H1 (cell line): ENCODE measurements at regions not wholly inside any gene's neighbourhood (a gene's known extent, or its start where the extent isn't known, plus 50 kb on each side); places are given as distances from the start of the nearest gene placed in this dataset.

Experiments
- CTCF ChIA-PET: fragments of 300-600 bp; sonication (Branson Sonifier 250); formaldehyde crosslinking; loops from one replicate; lab custom pipeline; 2021; ENCODE audit not compliant: partially characterized antibody; lab: Charles Lee
- POLR2A ChIA-PET: fragments of 300-600 bp; sonication (Branson Sonifier 250); formaldehyde crosslinking; loops from one replicate; lab custom pipeline; 2021; ENCODE audit warnings: inconsistent platforms; ENCODE audit not compliant: partially characterized antibody; lab: Charles Lee
- DNase-seq, 2 experiments: peaks; one replicate each; pipeline versions ENCODE4 v3.0.0 to v3.0.0-alpha.2; 2010 to 2022; ENCODE audit warnings: low spot score in 2 of 2, low read depth in 1 of 2, mixed read lengths in 1 of 2
- FAIRE-seq: peaks from 2 replicates; lab custom pipeline; 2011; peaks lifted over from hg19 to GRCh38; lab: Jason Lieb, UNC
- H2AFZ ChIP-seq: 2 replicates; pipeline ENCODE4 v1.8.1; 2012; ENCODE audit warnings: low read length, inconsistent platforms
- H2AK5ac ChIP-seq: 2 replicates; pipeline ENCODE4 v1.6.1; 2013; ENCODE audit warnings: low read depth, low read length
- H2BK120ac ChIP-seq: replicated peaks from 2 replicates; pipeline ENCODE3; 2013; ENCODE audit warnings: low read depth, low read length, inconsistent platforms
- H2BK12ac ChIP-seq: 2 replicates; pipeline ENCODE4 v1.6.1; 2013; ENCODE audit warnings: low read depth, low read length
- H2BK15ac ChIP-seq: 2 replicates; pipeline ENCODE4 v1.6.1; 2013; ENCODE audit warnings: low read length
- H2BK20ac ChIP-seq: 2 replicates; pipeline ENCODE4 v1.6.1; 2013; ENCODE audit warnings: low read length
- H2BK5ac ChIP-seq: 2 replicates; pipeline ENCODE4 v1.6.1; 2013; ENCODE audit warnings: low read depth, low read length
- H3K14ac ChIP-seq: 2 replicates; pipeline ENCODE4 v1.6.1; 2013; ENCODE audit warnings: inconsistent platforms; ENCODE audit not compliant: insufficient read length
- H3K18ac ChIP-seq: 2 replicates; pipeline ENCODE4 v1.6.1; 2013; ENCODE audit warnings: low read length; ENCODE audit errors: extremely low read depth
- H3K23ac ChIP-seq: 2 replicates; pipeline ENCODE4 v1.6.1; 2013; ENCODE audit warnings: inconsistent platforms; ENCODE audit not compliant: insufficient read length
- H3K23me2 ChIP-seq: 2 replicates; pipeline ENCODE4 v1.6.1; 2013; ENCODE audit warnings: low read depth, low read length
- H3K27ac ChIP-seq: 2 replicates; pipeline ENCODE4 v1.6.1; 2011; ENCODE audit warnings: low read depth, low read length, inconsistent platforms
- H3K27me3 ChIP-seq, 4 experiments: replicated peaks in 1 of 4; 1 replicate in 1 of 4; 2 replicates in 3 of 4; pipeline versions ENCODE4 v1.6.1 to v1.8.1; 2011 to 2013; ENCODE audit warnings: low read length in 3 of 4, mild to moderate bottlenecking in 3 of 4, inconsistent platforms in 2 of 4, mixed read lengths in 2 of 4, moderate library complexity in 1 of 4; ENCODE audit not compliant: control insufficient read depth in 3 of 4, insufficient read depth in 3 of 4; ENCODE audit errors: extremely low read depth in 1 of 4
- H3K36me3 ChIP-seq, 4 experiments: 2 replicates each; pipeline versions ENCODE4 v1.6.1 to v1.8.1; 2011 to 2013; ENCODE audit warnings: mild to moderate bottlenecking in 4 of 4, low read length in 3 of 4, moderate library complexity in 2 of 4, control low read depth in 1 of 4, inconsistent platforms in 1 of 4; ENCODE audit not compliant: insufficient read depth in 4 of 4, control insufficient read depth in 2 of 4
- H3K4ac ChIP-seq: replicated peaks from 2 replicates; pipeline ENCODE3; 2013; ENCODE audit warnings: low read length, low read depth, mixed read lengths, inconsistent platforms; ENCODE audit not compliant: insufficient read length
- H3K4me1 ChIP-seq, 4 experiments: replicated peaks in 1 of 4; 1 replicate in 1 of 4; 2 replicates in 3 of 4; pipeline versions ENCODE4 v1.6.1 to v1.8.1; 2011 to 2013; ENCODE audit warnings: low read length in 3 of 4, inconsistent platforms in 2 of 4, mixed read lengths in 1 of 4; ENCODE audit not compliant: insufficient read depth in 4 of 4, control insufficient read depth in 3 of 4
- H3K4me2 ChIP-seq, 2 experiments: 2 replicates each; pipeline versions ENCODE4 v1.6.1 to v1.8.1; 2011 to 2013; ENCODE audit warnings: low read depth in 2 of 2, low read length in 2 of 2, control low read depth in 1 of 2, inconsistent platforms in 1 of 2, mild to moderate bottlenecking in 1 of 2; ENCODE audit not compliant: insufficient read depth in 1 of 2
- H3K4me3 ChIP-seq, 4 experiments: fragments of 200-600, 300-600 bp in 1 of 4; sonication (generic), shearing (Covaris generic), sonication (Bioruptor Twin) in 1 of 4; 2 replicates each; pipeline versions ENCODE4 v1.5.1 to v1.8.1; 2011 to 2016; ENCODE audit warnings: low read length in 4 of 4, low read depth in 3 of 4, control low read depth in 2 of 4, inconsistent platforms in 2 of 4, mild to moderate bottlenecking in 2 of 4, mixed read lengths in 1 of 4, moderate library complexity in 1 of 4; ENCODE audit not compliant: insufficient read depth in 2 of 4; ENCODE audit errors: extremely low read depth in 1 of 4
- H3K56ac ChIP-seq: replicated peaks from 2 replicates; pipeline ENCODE3; 2013; ENCODE audit warnings: low read depth, mild to moderate bottlenecking, mixed read lengths, low read length, inconsistent platforms; ENCODE audit not compliant: insufficient read length
- H3K79me1 ChIP-seq: 2 replicates; pipeline ENCODE4 v1.6.1; 2013; ENCODE audit warnings: low read depth, low read length, control low read depth
- H3K79me2 ChIP-seq, 2 experiments: 2 replicates each; pipeline versions ENCODE4 v1.6.1 to v1.8.1; 2012 to 2013; ENCODE audit warnings: low read length in 2 of 2, mild to moderate bottlenecking in 2 of 2, inconsistent platforms in 1 of 2; ENCODE audit not compliant: insufficient read depth in 2 of 2, control insufficient read depth in 1 of 2
- H3K9ac ChIP-seq, 4 experiments: replicated peaks in 1 of 4; 1 replicate in 1 of 4; 2 replicates in 3 of 4; pipeline versions ENCODE4 v1.6.1 to v1.8.1; 2011 to 2013; ENCODE audit warnings: low read depth in 3 of 4, low read length in 3 of 4, control low read depth in 2 of 4, mild to moderate bottlenecking in 2 of 4, moderate library complexity in 2 of 4, inconsistent platforms in 1 of 4; ENCODE audit errors: extremely low read depth in 1 of 4
- H3K9me3 ChIP-seq, 2 experiments: 2 replicates each; pipeline versions ENCODE4 v1.6.1 to v1.8.1; 2012 to 2013; ENCODE audit warnings: mild to moderate bottlenecking in 2 of 2, moderate library complexity in 2 of 2, control low read depth in 1 of 2, inconsistent platforms in 1 of 2, low read depth in 1 of 2, low read length in 1 of 2, mixed read lengths in 1 of 2; ENCODE audit not compliant: insufficient read depth in 2 of 2
- H4K20me1 ChIP-seq, 2 experiments: replicated peaks in 1 of 2; 2 replicates each; pipeline versions ENCODE3 to v1.8.1; 2011 to 2013; ENCODE audit warnings: inconsistent platforms in 2 of 2, low read length in 2 of 2, mild to moderate bottlenecking in 1 of 2; ENCODE audit not compliant: insufficient read depth in 2 of 2, control insufficient read depth in 1 of 2
- H4K5ac ChIP-seq: 2 replicates; pipeline ENCODE4 v1.6.1; 2013; ENCODE audit warnings: low read length, low read depth, mixed read lengths, inconsistent platforms; ENCODE audit not compliant: insufficient read length
- H4K8ac ChIP-seq: 2 replicates; pipeline ENCODE4 v1.8.0; 2013; ENCODE audit warnings: mild to moderate bottlenecking, moderate library complexity, low read length, inconsistent platforms; ENCODE audit not compliant: insufficient read depth; ENCODE audit errors: extremely low read depth
- H4K91ac ChIP-seq: replicated peaks from 2 replicates; pipeline ENCODE3; 2013; ENCODE audit warnings: low read length, mixed read lengths, inconsistent platforms; ENCODE audit not compliant: insufficient read length
- CBX8 ChIP-seq: fragments of 300-800, 300-1000 bp; sonication (generic); IDR thresholded peaks from 2 replicates; pipeline ENCODE4 v1.7.1; 2016; ENCODE audit warnings: low read depth, low read length, borderline replicate concordance
- CTCF ChIP-seq, 3 experiments: IDR thresholded peaks; 1 replicate in 2 of 3; 2 replicates in 1 of 3; pipeline versions ENCODE4 v1.5.1 to v1.6.1; 2011; ENCODE audit warnings: low read length in 3 of 3, mild to moderate bottlenecking in 3 of 3, inconsistent platforms in 2 of 3, low read depth in 1 of 3, moderate library complexity in 1 of 3; ENCODE audit not compliant: insufficient read depth in 1 of 3; ENCODE audit errors: control extremely low read depth in 1 of 3
- NRF1 ChIP-seq: IDR thresholded peaks from 2 replicates; pipeline ENCODE4 v1.6.1; 2011; ENCODE audit warnings: mild to moderate bottlenecking, low read depth, low read length, improper control_type of control experiment
- PHF8 ChIP-seq: fragments of 200-600 bp; sonication (generic); conservative IDR thresholded peaks from 2 replicates; pipeline ENCODE4 v1.7.1; 2012; ENCODE audit warnings: low read depth, mild to moderate bottlenecking, inconsistent platforms, low read length, moderate library complexity
- RAD21 ChIP-seq, 2 experiments: IDR thresholded peaks in 1 of 2; conservative IDR thresholded peaks in 1 of 2; 2 replicates each; pipeline ENCODE4 v1.6.1; 2011; ENCODE audit warnings: low read depth in 2 of 2, low read length in 2 of 2, improper control_type of control experiment in 1 of 2, inconsistent platforms in 1 of 2, mild to moderate bottlenecking in 1 of 2, moderate library complexity in 1 of 2
- TBP ChIP-seq: IDR thresholded peaks from 2 replicates; pipeline ENCODE4 v1.6.1; 2011; ENCODE audit warnings: low read depth, low read length, improper control_type of control experiment
- WGBS, 2 experiments: shearing (Covaris generic) in 1 of 2; methylation state at CpG; one replicate each; pipeline versions ENCODE4 v1.1.6 to v1.1.7; 2013 to 2015; ENCODE audit warnings: low lambda C conversion rate in 2 of 2, mixed read lengths in 2 of 2, inconsistent platforms in 1 of 2, low coverage in 1 of 2, missing lambda C conversion rate in 1 of 2; ENCODE audit not compliant: insufficient replicate concordance in 2 of 2, insufficient coverage in 1 of 2, insufficient read length in 1 of 2; ENCODE audit errors: extremely low coverage in 1 of 2, missing lambda C conversion rate in 1 of 2; 5-methylcytosine and 5-hydroxymethylcytosine counted together

- H3K23ac ChIP-seq: no peak overlapping the region
- no peaks in the 10 kb centered on the region for H3K79me1 ChIP-seq
- H4K91ac ChIP-seq: no peak overlapping the region
- H3K4ac ChIP-seq: no peak overlapping the region
- H2BK20ac ChIP-seq: no peak overlapping the region
- POLR2A ChIA-PET: no interaction called here
- no peak overlapping the region for H2BK15ac ChIP-seq
- no peak overlapping the region for H3K14ac ChIP-seq
- H3K9me3 ChIP-seq: no peaks in the 10 kb centered on the region
- peaks cover 0 to 1% (median 0%) of the 10 kb centered on the region in 4 experiments; a peak in 1 of 7 replicates for H3K27me3 ChIP-seq
- H2BK5ac ChIP-seq: no peak overlapping the region
- no peak overlapping the region for H2BK120ac ChIP-seq
- no peaks in the 10 kb centered on the region for H3K79me2 ChIP-seq
- no peak overlapping the region for H3K18ac ChIP-seq
- H2AK5ac ChIP-seq: no peak overlapping the region
- no peak overlapping the region for H3K27ac ChIP-seq
- FAIRE-seq: peak; percentile 82
- H3K23me2 ChIP-seq: no peaks in the 10 kb centered on the region
- no peak overlapping the region for H4K8ac ChIP-seq
- 34% methylated on average over 8 of the region's 8 CpGs; no CpG with 5 or more reads in 1 of the 2 experiments for WGBS, 2 experiments
- no peaks in the 10 kb centered on the region for H3K36me3 ChIP-seq
- no peak overlapping the region for H2AFZ ChIP-seq
- CTCF ChIA-PET: interaction anchor here (0.6 to 3.3 kb wide), 45 partner anchors 9 to 794 kb away, joined by 3 to 20 read pairs (median 4); no protein-coding TSS in a partner anchor
- H3K4me3 ChIP-seq: no peak overlapping the region
- H4K5ac ChIP-seq: no peak overlapping the region
- H3K4me2 ChIP-seq: no peak overlapping the region
- TF ChIP-seq CTCF (IDR thresholded peaks at IDR 0.05; ENCODE audit: control extremely low read depth in 1 of 3, insufficient read depth in 1 of 3, low read depth in 1 of 3, low read length in 3 of 3) (peak; percentile 86 to 99 (median 97)), CBX8 (no peak), NRF1 (no peak), PHF8 (no peak), TBP (no peak), RAD21 (IDR thresholded peaks at IDR 0.05 in 1 of 2, conservative IDR thresholded peaks at IDR 0.05 in 1 of 2; ENCODE audit: low read depth in 2 of 2, low read length in 2 of 2) (peak; percentile 82 to 86)
- TF ChIP-seq, all 59 proteins: peak for 2
- H3K9ac ChIP-seq: no peak overlapping the region
- H2BK12ac ChIP-seq: no peak overlapping the region
- DNase-seq: peak; percentile 25 to 86
- H3K56ac ChIP-seq: no peak overlapping the region
- no peaks in the 10 kb centered on the region for H3K4me1 ChIP-seq
- H4K20me1 ChIP-seq: no peaks in the 10 kb centered on the region
Observed at GRCh38 chr11:15819679-15820286, 536.6 kb downstream of the SOX6 start.
